H1 (cell line): ENCODE measurements at regions not wholly inside any gene's neighbourhood (a gene's known extent, or its start where the extent isn't known, plus 50 kb on each side); places are given as distances from the start of the nearest gene placed in this dataset.
"Not testable (repeated sequence)": the region's sequence is repeated elsewhere in the genome, so short reads cannot be mapped to it uniquely, and the experiment has no call there.

Experiments
- CTCF ChIA-PET: fragments of 300-600 bp; sonication (Branson Sonifier 250); formaldehyde crosslinking; loops from one replicate; lab custom pipeline; 2021; ENCODE audit not compliant: partially characterized antibody; lab: Charles Lee
- POLR2A ChIA-PET: fragments of 300-600 bp; sonication (Branson Sonifier 250); formaldehyde crosslinking; loops from one replicate; lab custom pipeline; 2021; ENCODE audit warnings: inconsistent platforms; ENCODE audit not compliant: partially characterized antibody; lab: Charles Lee
- DNase-seq, 2 experiments: peaks; one replicate each; pipeline versions ENCODE4 v3.0.0 to v3.0.0-alpha.2; 2010 to 2022; ENCODE audit warnings: low spot score in 2 of 2, low read depth in 1 of 2, mixed read lengths in 1 of 2
- FAIRE-seq: peaks from 2 replicates; lab custom pipeline; 2011; peaks lifted over from hg19 to GRCh38; lab: Jason Lieb, UNC
- H2AFZ ChIP-seq: 2 replicates; pipeline ENCODE4 v1.8.1; 2012; ENCODE audit warnings: low read length, inconsistent platforms
- H2AK5ac ChIP-seq: 2 replicates; pipeline ENCODE4 v1.6.1; 2013; ENCODE audit warnings: low read depth, low read length
- H2BK120ac ChIP-seq: replicated peaks from 2 replicates; pipeline ENCODE3; 2013; ENCODE audit warnings: low read depth, low read length, inconsistent platforms
- H2BK12ac ChIP-seq: 2 replicates; pipeline ENCODE4 v1.6.1; 2013; ENCODE audit warnings: low read depth, low read length
- H2BK15ac ChIP-seq: 2 replicates; pipeline ENCODE4 v1.6.1; 2013; ENCODE audit warnings: low read length
- H2BK20ac ChIP-seq: 2 replicates; pipeline ENCODE4 v1.6.1; 2013; ENCODE audit warnings: low read length
- H2BK5ac ChIP-seq: 2 replicates; pipeline ENCODE4 v1.6.1; 2013; ENCODE audit warnings: low read depth, low read length
- H3K14ac ChIP-seq: 2 replicates; pipeline ENCODE4 v1.6.1; 2013; ENCODE audit warnings: inconsistent platforms; ENCODE audit not compliant: insufficient read length
- H3K18ac ChIP-seq: 2 replicates; pipeline ENCODE4 v1.6.1; 2013; ENCODE audit warnings: low read length; ENCODE audit errors: extremely low read depth
- H3K23ac ChIP-seq: 2 replicates; pipeline ENCODE4 v1.6.1; 2013; ENCODE audit warnings: inconsistent platforms; ENCODE audit not compliant: insufficient read length
- H3K23me2 ChIP-seq: 2 replicates; pipeline ENCODE4 v1.6.1; 2013; ENCODE audit warnings: low read depth, low read length
- H3K27ac ChIP-seq: 2 replicates; pipeline ENCODE4 v1.6.1; 2011; ENCODE audit warnings: low read depth, low read length, inconsistent platforms
- H3K27me3 ChIP-seq, 4 experiments: replicated peaks in 1 of 4; 1 replicate in 1 of 4; 2 replicates in 3 of 4; pipeline versions ENCODE4 v1.6.1 to v1.8.1; 2011 to 2013; ENCODE audit warnings: low read length in 3 of 4, mild to moderate bottlenecking in 3 of 4, inconsistent platforms in 2 of 4, mixed read lengths in 2 of 4, moderate library complexity in 1 of 4; ENCODE audit not compliant: control insufficient read depth in 3 of 4, insufficient read depth in 3 of 4; ENCODE audit errors: extremely low read depth in 1 of 4
- H3K36me3 ChIP-seq, 4 experiments: 2 replicates each; pipeline versions ENCODE4 v1.6.1 to v1.8.1; 2011 to 2013; ENCODE audit warnings: mild to moderate bottlenecking in 4 of 4, low read length in 3 of 4, moderate library complexity in 2 of 4, control low read depth in 1 of 4, inconsistent platforms in 1 of 4; ENCODE audit not compliant: insufficient read depth in 4 of 4, control insufficient read depth in 2 of 4
- H3K4ac ChIP-seq: replicated peaks from 2 replicates; pipeline ENCODE3; 2013; ENCODE audit warnings: low read length, low read depth, mixed read lengths, inconsistent platforms; ENCODE audit not compliant: insufficient read length
- H3K4me1 ChIP-seq, 4 experiments: replicated peaks in 1 of 4; 1 replicate in 1 of 4; 2 replicates in 3 of 4; pipeline versions ENCODE4 v1.6.1 to v1.8.1; 2011 to 2013; ENCODE audit warnings: low read length in 3 of 4, inconsistent platforms in 2 of 4, mixed read lengths in 1 of 4; ENCODE audit not compliant: insufficient read depth in 4 of 4, control insufficient read depth in 3 of 4
- H3K4me2 ChIP-seq, 2 experiments: 2 replicates each; pipeline versions ENCODE4 v1.6.1 to v1.8.1; 2011 to 2013; ENCODE audit warnings: low read depth in 2 of 2, low read length in 2 of 2, control low read depth in 1 of 2, inconsistent platforms in 1 of 2, mild to moderate bottlenecking in 1 of 2; ENCODE audit not compliant: insufficient read depth in 1 of 2
- H3K4me3 ChIP-seq, 4 experiments: fragments of 200-600, 300-600 bp in 1 of 4; sonication (generic), shearing (Covaris generic), sonication (Bioruptor Twin) in 1 of 4; 2 replicates each; pipeline versions ENCODE4 v1.5.1 to v1.8.1; 2011 to 2016; ENCODE audit warnings: low read length in 4 of 4, low read depth in 3 of 4, control low read depth in 2 of 4, inconsistent platforms in 2 of 4, mild to moderate bottlenecking in 2 of 4, mixed read lengths in 1 of 4, moderate library complexity in 1 of 4; ENCODE audit not compliant: insufficient read depth in 2 of 4; ENCODE audit errors: extremely low read depth in 1 of 4
- H3K56ac ChIP-seq: replicated peaks from 2 replicates; pipeline ENCODE3; 2013; ENCODE audit warnings: low read depth, mild to moderate bottlenecking, mixed read lengths, low read length, inconsistent platforms; ENCODE audit not compliant: insufficient read length
- H3K79me1 ChIP-seq: 2 replicates; pipeline ENCODE4 v1.6.1; 2013; ENCODE audit warnings: low read depth, low read length, control low read depth
- H3K79me2 ChIP-seq, 2 experiments: 2 replicates each; pipeline versions ENCODE4 v1.6.1 to v1.8.1; 2012 to 2013; ENCODE audit warnings: low read length in 2 of 2, mild to moderate bottlenecking in 2 of 2, inconsistent platforms in 1 of 2; ENCODE audit not compliant: insufficient read depth in 2 of 2, control insufficient read depth in 1 of 2
- H3K9ac ChIP-seq, 4 experiments: replicated peaks in 1 of 4; 1 replicate in 1 of 4; 2 replicates in 3 of 4; pipeline versions ENCODE4 v1.6.1 to v1.8.1; 2011 to 2013; ENCODE audit warnings: low read depth in 3 of 4, low read length in 3 of 4, control low read depth in 2 of 4, mild to moderate bottlenecking in 2 of 4, moderate library complexity in 2 of 4, inconsistent platforms in 1 of 4; ENCODE audit errors: extremely low read depth in 1 of 4
- H3K9me3 ChIP-seq, 2 experiments: 2 replicates each; pipeline versions ENCODE4 v1.6.1 to v1.8.1; 2012 to 2013; ENCODE audit warnings: mild to moderate bottlenecking in 2 of 2, moderate library complexity in 2 of 2, control low read depth in 1 of 2, inconsistent platforms in 1 of 2, low read depth in 1 of 2, low read length in 1 of 2, mixed read lengths in 1 of 2; ENCODE audit not compliant: insufficient read depth in 2 of 2
- H4K20me1 ChIP-seq, 2 experiments: replicated peaks in 1 of 2; 2 replicates each; pipeline versions ENCODE3 to v1.8.1; 2011 to 2013; ENCODE audit warnings: inconsistent platforms in 2 of 2, low read length in 2 of 2, mild to moderate bottlenecking in 1 of 2; ENCODE audit not compliant: insufficient read depth in 2 of 2, control insufficient read depth in 1 of 2
- H4K5ac ChIP-seq: 2 replicates; pipeline ENCODE4 v1.6.1; 2013; ENCODE audit warnings: low read length, low read depth, mixed read lengths, inconsistent platforms; ENCODE audit not compliant: insufficient read length
- H4K8ac ChIP-seq: 2 replicates; pipeline ENCODE4 v1.8.0; 2013; ENCODE audit warnings: mild to moderate bottlenecking, moderate library complexity, low read length, inconsistent platforms; ENCODE audit not compliant: insufficient read depth; ENCODE audit errors: extremely low read depth
- H4K91ac ChIP-seq: replicated peaks from 2 replicates; pipeline ENCODE3; 2013; ENCODE audit warnings: low read length, mixed read lengths, inconsistent platforms; ENCODE audit not compliant: insufficient read length
- ATF3 ChIP-seq: IDR thresholded peaks from 2 replicates; pipeline ENCODE4 v1.6.1; 2011; ENCODE audit warnings: low read depth, mild to moderate bottlenecking, low read length; ENCODE audit not compliant: insufficient read depth
- WGBS, 2 experiments: shearing (Covaris generic) in 1 of 2; methylation state at CpG; one replicate each; pipeline versions ENCODE4 v1.1.6 to v1.1.7; 2013 to 2015; ENCODE audit warnings: low lambda C conversion rate in 2 of 2, mixed read lengths in 2 of 2, inconsistent platforms in 1 of 2, low coverage in 1 of 2, missing lambda C conversion rate in 1 of 2; ENCODE audit not compliant: insufficient replicate concordance in 2 of 2, insufficient coverage in 1 of 2, insufficient read length in 1 of 2; ENCODE audit errors: extremely low coverage in 1 of 2, missing lambda C conversion rate in 1 of 2; 5-methylcytosine and 5-hydroxymethylcytosine counted together

- no peak for TF ChIP-seq ATF3
Measured at GRCh38 chr18:78828131-78828530, 151.5 kb upstream of the SALL3 start (continued).

- not testable (repeated sequence) for DNase-seq
- CTCF ChIA-PET = interaction anchor here (0.6 to 1.0 kb wide), 4 partner anchors 14 to 525 kb away, joined by 3 to 5 read pairs (median 4); no protein-coding TSS in a partner anchor
Measured at GRCh38 chr18:78829026-78829425, 150.6 kb upstream of the SALL3 start.

More at GRCh38 chr18:78829026-78829425, 150.6 kb upstream of the SALL3 start:
- H3K4me2 ChIP-seq, H3K79me2 ChIP-seq, H3K79me1 ChIP-seq, H3K14ac ChIP-seq, H3K9ac ChIP-seq, H3K23me2 ChIP-seq, H3K4ac ChIP-seq, H2BK12ac ChIP-seq, H3K4me1 ChIP-seq, H3K4me3 ChIP-seq, H4K5ac ChIP-seq, H3K27ac ChIP-seq, H2BK15ac ChIP-seq, H3K36me3 ChIP-seq, H3K18ac ChIP-seq, H2AFZ ChIP-seq, H2BK5ac ChIP-seq, POLR2A ChIA-PET, H3K56ac ChIP-seq, FAIRE-seq, H3K9me3 ChIP-seq, H4K8ac ChIP-seq, H3K23ac ChIP-seq, H4K20me1 ChIP-seq, H4K91ac ChIP-seq, H3K27me3 ChIP-seq, H2BK20ac ChIP-seq, H2AK5ac ChIP-seq, H2BK120ac ChIP-seq: not testable (repeated sequence)
- 83% methylated on average over 16 of the region's 16 CpGs; no CpG with 5 or more reads in 1 of the 2 experiments for WGBS, 2 experiments
